ENCODE measurements at regions not wholly inside any gene's neighbourhood (a gene's known extent, or its start where the extent isn't known, plus 50 kb on each side); places are given as distances from the start of the nearest gene placed in this dataset.

- TF ChIP-seq SP1 (IDR thresholded peaks at IDR 0.05) (no peak), FOXM1 (IDR thresholded peaks at IDR 0.05; ENCODE audit: borderline replicate concordance) (no peak)
Measured at GRCh38 chr16:79297805-79298204, 302.7 kb downstream of the MAF start.

Measured in HEK293T (cell line).